H1 (cell line): ENCODE measurements at regions not wholly inside any gene's neighbourhood (a gene's known extent, or its start where the extent isn't known, plus 50 kb on each side); places are given as distances from the start of the nearest gene placed in this dataset.

Source experiments
- GABPA ChIP-seq: IDR thresholded peaks from 2 replicates; pipeline ENCODE4 v1.6.1; 2011; ENCODE audit warnings: mild to moderate bottlenecking, low read length, moderate library complexity, borderline replicate concordance; ENCODE audit not compliant: insufficient read depth
- TAF1 ChIP-seq: IDR thresholded peaks from 2 replicates; pipeline ENCODE4 v1.6.1; 2011; ENCODE audit warnings: mild to moderate bottlenecking, low read depth, low read length

DNA sequence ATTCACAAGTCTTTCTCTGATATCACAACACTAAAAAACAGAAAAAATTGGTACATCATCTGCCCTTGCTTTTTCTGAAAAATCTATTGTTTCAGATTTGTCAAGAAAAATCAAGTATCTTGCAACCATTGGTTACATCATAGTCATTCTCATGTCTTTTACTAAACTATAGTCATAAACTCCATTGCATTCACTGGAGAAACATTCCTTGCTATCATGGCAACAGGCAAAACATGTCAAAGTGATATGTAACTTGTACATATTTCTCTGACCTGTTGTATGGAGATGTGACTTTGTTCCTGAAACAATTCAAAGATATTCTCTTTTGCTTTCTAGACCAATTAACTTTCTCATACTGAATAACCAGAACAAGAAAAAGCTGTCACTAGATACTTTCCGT lies 121.9 kb upstream of the ANK2 start:
- TF ChIP-seq TAF1 (no peak), GABPA (no peak)
